Cardiac muscle cell (in vitro differentiated cells and primary cell): ENCODE measurements at regions not wholly inside any gene's neighbourhood (a gene's known extent, or its start where the extent isn't known, plus 50 kb on each side); places are given as distances from the start of the nearest gene placed in this dataset.
A peak's percentile ranks its signal among the peaks of the same experiment; 100 is the strongest.

Experiments used
- DNase-seq, 2 donors: peaks; one replicate each; pipeline versions ENCODE4 v3.0.0 to v3.0.0-alpha.2; 2010 to 2017; ENCODE audit warnings: low read depth in 1 of 2, low spot score in 1 of 2
- H3K27ac ChIP-seq: fragments of 200-600 bp; sonication (generic); 2 replicates; pipeline ENCODE4 v1.5.1; 2016
- H3K27me3 ChIP-seq: fragments of 200-600 bp; sonication (generic); 2 replicates; pipeline ENCODE4 v1.6.0; 2016; ENCODE audit warnings: control low read depth
- H3K36me3 ChIP-seq: fragments of 200-600 bp; sonication (generic); 2 replicates; pipeline ENCODE4 v1.5.1; 2016; ENCODE audit warnings: control low read depth
- H3K4me1 ChIP-seq: fragments of 200-600 bp; sonication (generic); 2 replicates; pipeline ENCODE4 v1.8.1; 2017; ENCODE audit warnings: low read depth, mild to moderate bottlenecking, mixed run types
- H3K4me3 ChIP-seq: fragments of 200-600 bp; sonication (generic); 2 replicates; pipeline ENCODE4 v1.5.1; 2016; ENCODE audit warnings: mild to moderate bottlenecking
- H3K9me3 ChIP-seq: fragments of 200-600 bp; sonication (generic); 2 replicates; pipeline ENCODE4 v1.5.1; 2017; ENCODE audit warnings: low read depth, mild to moderate bottlenecking, control low read depth
- CTCF ChIP-seq: IDR thresholded peaks from 2 replicates; pipeline ENCODE4 v1.5.1; 2012; ENCODE audit warnings: low read depth, mild to moderate bottlenecking, low read length

DNA sequence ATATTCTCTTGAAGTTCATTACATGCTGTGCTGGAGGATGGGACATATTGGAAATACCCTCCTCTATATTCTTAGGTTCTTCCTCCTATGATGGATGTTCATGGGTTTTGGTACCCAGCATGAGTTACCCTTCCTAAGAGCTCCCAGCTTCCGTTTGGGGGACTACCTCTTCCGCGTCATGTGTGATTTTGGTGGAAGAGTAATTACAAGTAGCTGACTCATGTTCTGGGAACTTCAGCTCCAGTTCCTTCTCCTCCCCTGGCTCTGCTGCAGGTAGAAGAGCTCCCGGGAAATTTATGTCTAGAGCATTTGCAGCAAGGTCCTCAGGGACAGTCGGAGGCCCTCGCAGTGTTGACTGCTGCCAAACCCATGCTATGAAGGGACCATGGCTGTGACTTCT lies 208.8 kb upstream of the IL12A start:
- Histone ChIP-seq H3K36me3 (no peaks in the 10 kb centered on the region), H3K9me3 (no peaks in the 10 kb centered on the region), H3K27me3 (no peaks in the 10 kb centered on the region), H3K4me3 (no peak overlapping the region), H3K27ac (no peak overlapping the region), H3K4me1 (no peaks in the 10 kb centered on the region)
- no peak for TF ChIP-seq CTCF
- no peak for DNase-seq

- DNase-seq: no peak
- no peak for TF ChIP-seq CTCF
- no peaks in the 10 kb centered on the region for H3K36me3 ChIP-seq
- H3K4me3 ChIP-seq: no peak overlapping the region
- no peak overlapping the region for H3K27ac ChIP-seq
- no peaks in the 10 kb centered on the region for H3K4me1 ChIP-seq
- no peaks in the 10 kb centered on the region for H3K9me3 ChIP-seq
- H3K27me3 ChIP-seq: no peaks in the 10 kb centered on the region
Measured at GRCh38 chr3:159781867-159782266, 206.8 kb upstream of the IL12A start.

DNA sequence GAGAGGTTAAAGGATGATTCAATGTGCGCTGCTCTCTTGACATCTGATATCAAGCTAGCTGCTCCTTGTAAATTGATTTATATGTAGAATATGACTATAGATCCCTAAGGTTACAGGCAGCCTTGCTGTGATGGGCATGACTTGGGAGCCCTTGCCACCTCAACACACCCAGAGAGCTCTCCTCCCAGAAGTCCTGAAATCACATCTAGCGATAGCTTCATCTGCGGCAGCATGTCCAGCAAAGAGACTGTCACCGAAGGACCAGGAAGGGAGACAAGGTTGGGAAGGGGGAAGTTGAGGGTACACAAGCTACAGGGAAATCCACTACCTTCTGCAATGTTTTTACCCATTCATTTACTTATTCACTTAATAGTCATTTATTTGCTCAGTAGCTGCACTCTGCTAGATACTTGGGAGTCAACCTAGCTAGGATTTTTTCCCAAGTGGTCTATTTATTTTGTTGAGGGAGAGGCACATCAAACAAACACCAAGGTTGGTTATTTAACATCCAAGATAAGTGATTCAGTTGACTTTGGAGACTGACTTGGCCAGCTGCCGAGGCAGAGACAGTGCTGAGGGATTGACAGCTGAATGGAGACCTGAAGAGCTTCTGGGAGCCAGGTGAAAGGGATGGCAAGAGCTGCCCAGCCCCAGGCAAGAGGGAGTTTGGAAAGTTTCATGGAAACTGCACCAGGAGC lies 205.8 kb upstream of the IL12A start:
- Histone ChIP-seq H3K4me1 (no peaks in the 10 kb centered on the region), H3K27me3 (no peaks in the 10 kb centered on the region), H3K36me3 (no peaks in the 10 kb centered on the region), H3K27ac (no peak overlapping the region), H3K4me3 (no peak overlapping the region), H3K9me3 (no peaks in the 10 kb centered on the region)
- DNase-seq: no peak
- TF ChIP-seq CTCF: no peak

- Histone ChIP-seq H3K36me3 (no peaks in the 10 kb centered on the region), H3K4me1 (peaks cover 8% of the 10 kb centered on the region), H3K27ac (no peak overlapping the region), H3K27me3 (no peaks in the 10 kb centered on the region), H3K4me3 (no peak overlapping the region), H3K9me3 (no peaks in the 10 kb centered on the region)
- TF ChIP-seq CTCF: no peak
- DNase-seq: no peak
Measured at GRCh38 chr3:159783780-159784742, 204.6 kb upstream of the IL12A start.

DNA sequence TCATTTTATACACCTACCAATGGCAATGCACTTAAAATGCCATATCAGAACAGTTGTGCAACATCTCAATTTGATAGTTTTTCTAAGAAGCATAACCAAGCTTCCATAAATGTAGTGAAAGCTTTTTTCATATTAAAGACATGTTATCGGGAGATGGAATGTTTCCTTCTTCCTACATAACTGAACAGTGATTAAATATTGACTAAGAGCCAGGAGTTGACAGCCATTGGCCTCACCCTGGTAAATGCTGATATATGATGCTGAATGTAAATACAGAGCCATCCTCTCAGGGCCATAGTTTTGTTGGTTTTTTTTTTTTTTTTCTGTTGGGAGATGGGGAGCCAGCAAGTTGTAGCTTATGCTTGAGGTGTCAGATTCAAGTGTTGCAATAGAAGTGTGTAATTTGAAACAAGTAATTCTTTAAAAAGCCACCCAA lies 203.3 kb upstream of the IL12A start:
- no peak for TF ChIP-seq CTCF
- no peaks in the 10 kb centered on the region for H3K9me3 ChIP-seq
- H3K36me3 ChIP-seq: no peaks in the 10 kb centered on the region
- H3K27ac ChIP-seq: no peak overlapping the region
- DNase-seq: peak in 1 of 2 donors; percentile 66
- peaks cover 8% of the 10 kb centered on the region for H3K4me1 ChIP-seq
- no peak overlapping the region for H3K4me3 ChIP-seq
- no peaks in the 10 kb centered on the region for H3K27me3 ChIP-seq
